Heart right ventricle (tissue), 16 donors: ENCODE measurements at regions not wholly inside any gene's neighbourhood (a gene's known extent, or its start where the extent isn't known, plus 50 kb on each side); places are given as distances from the start of the nearest gene placed in this dataset.

ENCODE experiments used
- ATAC-seq, 8 donors: fragments of 200-7000 bp; cut with Tn5 transposase; one replicate each; pipeline ENCODE4 v1.9.1; 2020; ENCODE audit warnings: mild to moderate bottlenecking in 8 of 8, moderate library complexity in 8 of 8, moderate number of reproducible peaks in 1 of 8
- DNase-seq, 2 donors: peaks; one replicate each; pipeline ENCODE4 v3.0.0-alpha.2; 2020
- H3K27ac ChIP-seq, 10 donors: fragments of 200-600 bp; sonication (generic) in 2 of 10; one replicate each; pipeline versions ENCODE4 v1.5.0 to v1.8.0; 2020 to 2022; ENCODE audit warnings: mild to moderate bottlenecking in 3 of 10
- H3K27me3 ChIP-seq, 7 donors: fragments of 200-600 bp; one replicate each; pipeline ENCODE4 v1.8.0; 2021 to 2022; ENCODE audit warnings: mild to moderate bottlenecking in 2 of 7
- H3K36me3 ChIP-seq, 9 donors: fragments of 200-600 bp; sonication (generic) in 1 of 9; one replicate each; pipeline versions ENCODE4 v1.5.0 to v1.8.0; 2020 to 2022; ENCODE audit warnings: mild to moderate bottlenecking in 2 of 9
- H3K4me1 ChIP-seq, 9 donors: fragments of 200-600 bp; sonication (generic) in 1 of 9; one replicate each; pipeline versions ENCODE4 v1.5.0 to v1.8.0; 2020 to 2022; ENCODE audit warnings: mild to moderate bottlenecking in 4 of 9
- H3K4me3 ChIP-seq, 10 donors: fragments of 200-600 bp; sonication (generic) in 2 of 10; one replicate each; pipeline versions ENCODE4 v1.5.0 to v1.8.0; 2020 to 2022; ENCODE audit warnings: mild to moderate bottlenecking in 7 of 10, moderate library complexity in 2 of 10
- H3K9me3 ChIP-seq, 11 donors: fragments of 200-600 bp in 10 of 11; sonication (generic) in 2 of 11; one replicate each; pipeline versions ENCODE4 v1.5.0 to v1.8.0; 2013 to 2022; ENCODE audit warnings: mild to moderate bottlenecking in 2 of 11, control low read depth in 1 of 11, moderate library complexity in 1 of 11
- CTCF ChIP-seq, 9 donors: fragments of 200-600 bp; sonication (generic) in 2 of 9; IDR thresholded peaks; one replicate each; pipeline versions ENCODE4 v1.5.0 to v1.8.0; 2021 to 2022; ENCODE audit warnings: antibody characterized with exemption in 9 of 9, mild to moderate bottlenecking in 5 of 9, moderate library complexity in 1 of 9
- WGBS, 2 donors: extraction: QIAGEN DNeasy Blood & Tissue Kit; methylation state at CpG; one replicate each; pipeline ENCODE4 v1.1.7; 2013; ENCODE audit warnings: inconsistent platforms in 1 of 2; 5-methylcytosine and 5-hydroxymethylcytosine counted together
- intact Hi-C, 10 donors: fragments of 100-400 bp; cut with DNase I; formaldehyde crosslinking; loops; one replicate each; pipeline versions ENCODE4 v1.11.1 to v1.14.2; 2022
- donor health status: Arrhythmogenic right ventricular cardiomyopathy.
- donor health status: ischemic (EF 13 %, LVEDD 7.1; RV severe dilation, severe dysfunction).
- donor health status: healthy with polysubstance abuse.
- donor health status: DM: no; HTN: yes; CAD: no.
- donor health status: DM: no; HTN: no; CAD: no.
- donor health status: ischemic (EF 25% LVEDD 6.9; RV normal size, moderate dysfunction).
- donor health status: ischemic (EF 25% LVEDD 5.7; RV mildly dilated, moderate dysfunction).
- donor health status: healthy.
- donor health status: DM: yes; HTN: yes; CAD: no.
- donor health status: Ischemic cardiomyopathy.
- donor health status: ischemic (EF 35%, LVEDD 5.7; RV mildly dilated, moderate dysfunction).
- donor health status: nonischemic (EF 11% LVEDD 7.7; RV severe dilation, severe dysfunction).
- donor health status: DM: yes; HTN: yes; CAD: no.
- donor health status: PGD.
- donor health status: ischemic (EF 29% LVEDD 5.4; RV normal size, mild dysfunction).
- donor health status: nonischemic (EF 23%, LVEDD 6.1; RV moderate dilation, normal function).

GRCh38 chr22:19621373-19622060, 92.8 kb upstream of the SEPTIN5 start:
- peaks cover 0 to 11% (median 8%) of the 10 kb centered on the region in 7 donors for H3K27me3 ChIP-seq
- DNase-seq, result no peak
- H3K36me3 ChIP-seq, result no peaks in the 10 kb centered on the region
- peaks cover 4 to 24% (median 12%) of the 10 kb centered on the region in 9 donors for H3K4me1 ChIP-seq
- no peak overlapping the region for H3K4me3 ChIP-seq
- H3K9me3 ChIP-seq, result no peaks in the 10 kb centered on the region
- H3K27ac ChIP-seq, result peak overlapping the region; percentile 6 to 80 (median 30)
- no peak for TF ChIP-seq CTCF (IDR thresholded peaks at IDR 0.05)
- 52 to 59% methylated on average over 18 of the region's 18 CpGs for WGBS, 2 donors
- intact Hi-C loops, result loop anchor here in 5 of 10 donors (1.0 to 10.0 kb wide), 5 partner anchors 44 to 477 kb away; partner anchors contain the start of genes CLDN5 (in 3 of the 5) and ESS2 (in 1 of the 5)
- peak in 6 of 8 donors; percentile 34 to 79 (median 60) for ATAC-seq

- WGBS, 2 donors, result 74 to 79% methylated on average over 11 of the region's 11 CpGs
- DNase-seq, result no peak
- H3K27ac ChIP-seq, result peak overlapping the region in 6 of 10 donors; percentile 28 to 80 (median 44)
- H3K4me3 ChIP-seq, result no peak overlapping the region
- H3K4me1 ChIP-seq, result peaks cover 4 to 24% (median 12%) of the 10 kb centered on the region in 9 donors
- no peak for ATAC-seq
- H3K9me3 ChIP-seq, result no peaks in the 10 kb centered on the region
- TF ChIP-seq CTCF (IDR thresholded peaks at IDR 0.05), result no peak
- intact Hi-C loops, result loop anchor here in 4 of 10 donors (5.0 to 10.0 kb wide), 4 partner anchors 45 to 477 kb away; partner anchors contain the start of genes CLDN5 (in 3 of the 4) and ESS2 (in 1 of the 4)
- H3K27me3 ChIP-seq, result peaks cover 0 to 11% (median 8%) of the 10 kb centered on the region in 7 donors
- no peaks in the 10 kb centered on the region for H3K36me3 ChIP-seq
Measured at GRCh38 chr22:19622061-19622441, 92.3 kb upstream of the SEPTIN5 start.

DNA sequence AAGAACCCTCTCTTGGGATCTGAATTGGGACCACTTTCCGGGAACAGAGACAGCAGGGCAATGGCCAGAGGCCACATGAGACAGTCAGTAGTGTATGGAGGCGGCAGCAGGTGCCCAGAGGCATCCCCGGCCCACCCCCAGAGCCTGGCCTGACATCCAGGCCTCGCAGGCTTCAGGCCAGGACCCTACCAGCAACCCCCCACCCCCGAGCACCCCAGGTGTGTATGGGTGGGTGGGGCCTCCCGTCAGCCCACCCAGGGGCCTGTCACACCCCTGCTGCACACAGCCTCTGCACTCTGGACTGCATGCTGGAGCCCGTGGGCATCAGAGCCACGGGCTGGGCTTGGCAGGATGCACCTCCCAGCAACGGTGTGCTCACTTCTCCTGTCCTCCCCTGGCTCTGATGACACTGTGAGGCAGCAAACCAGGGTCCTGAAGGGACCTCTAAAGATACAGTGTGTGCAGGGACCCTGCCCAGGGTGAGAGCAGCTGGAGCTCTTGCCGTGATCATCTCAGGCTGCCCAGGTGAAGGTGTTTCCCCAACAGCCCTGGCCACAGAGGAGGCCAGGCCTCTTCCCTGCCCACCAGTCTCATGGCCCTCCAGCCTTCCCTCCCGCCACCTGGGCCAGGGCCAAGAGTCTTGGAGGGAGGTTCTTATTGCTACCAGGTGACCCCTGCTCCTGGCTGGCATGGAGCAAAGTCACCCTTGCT, 88.8 kb upstream of the SEPTIN5 start:
- Histone ChIP-seq H3K36me3 (no peaks in the 10 kb centered on the region), H3K4me1 (peaks cover 4 to 27% (median 12%) of the 10 kb centered on the region in 9 donors), H3K27me3 (peaks cover 0 to 16% (median 0%) of the 10 kb centered on the region in 7 donors), H3K4me3 (no peak overlapping the region), H3K27ac (no peak overlapping the region), H3K9me3 (no peaks in the 10 kb centered on the region)
- DNase-seq, result no peak
- intact Hi-C loops, result loop anchor here in 4 of 10 donors (5.0 to 10.0 kb wide), 4 partner anchors 101 to 483 kb away; partner anchors contain the start of genes ESS2 (in 2 of the 4) and CLDN5 (in 1 of the 4)
- no peak for TF ChIP-seq CTCF (IDR thresholded peaks at IDR 0.05)
- no peak for ATAC-seq
- 79 to 82% methylated on average over 11 of the region's 11 CpGs for WGBS, 2 donors

- ATAC-seq, result no peak
- no peak for DNase-seq
- Histone ChIP-seq H3K27me3 (peaks cover 0 to 15% (median 4%) of the 10 kb centered on the region in 7 donors), H3K27ac (no peak overlapping the region), H3K9me3 (no peaks in the 10 kb centered on the region), H3K4me1 (peaks cover 0 to 21% (median 10%) of the 10 kb centered on the region in 9 donors), H3K4me3 (no peak overlapping the region), H3K36me3 (no peaks in the 10 kb centered on the region)
- no peak for TF ChIP-seq CTCF (IDR thresholded peaks at IDR 0.05)
- intact Hi-C loops, result loop anchor here in 4 of 10 donors (5.0 to 10.0 kb wide), 4 partner anchors 101 to 484 kb away; partner anchors contain the start of genes ESS2 (in 2 of the 4) and CLDN5 (in 1 of the 4)
- WGBS, 2 donors, result 63 to 70% methylated on average over 7 of the region's 7 CpGs
Measured at GRCh38 chr22:19626042-19626587, 88.2 kb upstream of the SEPTIN5 start.
